Upper lobe of right lung (tissue), 1 donor: ENCODE measurements at regions not wholly inside any gene's neighbourhood (a gene's known extent, or its start where the extent isn't known, plus 50 kb on each side); places are given as distances from the start of the nearest gene placed in this dataset.

Source experiments
- ATAC-seq: fragments of 200-7000 bp; cut with Tn5 transposase; one replicate; pipeline ENCODE4 v1.9.1; 2020; ENCODE audit warnings: mild to moderate bottlenecking, moderate library complexity
- DNase-seq: peaks from one replicate; pipeline ENCODE4 v3.0.0-alpha.2; 2020
- H3K27ac ChIP-seq: fragments of 200-600 bp; one replicate; pipeline ENCODE4 v1.8.0; 2022
- H3K27me3 ChIP-seq: fragments of 200-600 bp; one replicate; pipeline ENCODE4 v1.8.0; 2022; ENCODE audit warnings: mild to moderate bottlenecking
- H3K36me3 ChIP-seq: fragments of 200-600 bp; one replicate; pipeline ENCODE4 v1.8.0; 2022
- H3K4me1 ChIP-seq: fragments of 200-600 bp; one replicate; pipeline ENCODE4 v1.8.0; 2022
- H3K4me3 ChIP-seq: fragments of 200-600 bp; one replicate; pipeline ENCODE4 v1.8.0; 2022; ENCODE audit warnings: mild to moderate bottlenecking
- H3K9me3 ChIP-seq: fragments of 200-600 bp; one replicate; pipeline ENCODE4 v1.8.0; 2022
- CTCF ChIP-seq: fragments of 200-600 bp; IDR thresholded peaks from one replicate; pipeline ENCODE4 v1.8.0; 2022; ENCODE audit warnings: antibody characterized with exemption
- intact Hi-C: fragments of 100-400 bp; cut with DNase I; formaldehyde crosslinking; loops from one replicate; pipeline ENCODE4 v1.11.0; 2022
- donor health status: DM: no; HTN: yes; CAD: no; lungs with severe emphysema.

GRCh38 chr19:31485472-31485871, 136.2 kb upstream of the TSHZ3 start:
- DNase-seq, result no peak
- no peak overlapping the region for H3K4me3 ChIP-seq
- H3K4me1 ChIP-seq, result no peaks in the 10 kb centered on the region
- TF ChIP-seq CTCF, result no peak
- no peaks in the 10 kb centered on the region for H3K36me3 ChIP-seq
- H3K9me3 ChIP-seq, result no peaks in the 10 kb centered on the region
- H3K27me3 ChIP-seq, result no peaks in the 10 kb centered on the region
- no peak for ATAC-seq
- no peak overlapping the region for H3K27ac ChIP-seq
- intact Hi-C loops, result no loop called here

GRCh38 chr19:31491242-31491641, 142.0 kb upstream of the TSHZ3 start:
- Histone ChIP-seq H3K36me3 (no peaks in the 10 kb centered on the region), H3K9me3 (no peaks in the 10 kb centered on the region), H3K27ac (no peak overlapping the region), H3K4me3 (no peak overlapping the region), H3K4me1 (no peaks in the 10 kb centered on the region), H3K27me3 (no peaks in the 10 kb centered on the region)
- DNase-seq (no peak), ATAC-seq (no peak)
- intact Hi-C loops, result no loop called here
- TF ChIP-seq CTCF, result no peak

- no peak for DNase-seq
- no peak for ATAC-seq
- H3K9me3 ChIP-seq, result no peaks in the 10 kb centered on the region
- H3K4me1 ChIP-seq, result no peaks in the 10 kb centered on the region
- no peaks in the 10 kb centered on the region for H3K27me3 ChIP-seq
- TF ChIP-seq CTCF, result no peak
- no peak overlapping the region for H3K4me3 ChIP-seq
- intact Hi-C loops, result no loop called here
- no peaks in the 10 kb centered on the region for H3K36me3 ChIP-seq
- no peak overlapping the region for H3K27ac ChIP-seq
Measured at GRCh38 chr19:31492050-31492449, 142.8 kb upstream of the TSHZ3 start.

GRCh38 chr19:31496076-31496475, 146.8 kb upstream of the TSHZ3 start:
- no peaks in the 10 kb centered on the region for H3K9me3 ChIP-seq
- ATAC-seq (no peak), DNase-seq (no peak)
- H3K4me3 ChIP-seq, result no peak overlapping the region
- intact Hi-C loops, result no loop called here
- no peaks in the 10 kb centered on the region for H3K4me1 ChIP-seq
- no peak overlapping the region for H3K27ac ChIP-seq
- no peaks in the 10 kb centered on the region for H3K36me3 ChIP-seq
- no peaks in the 10 kb centered on the region for H3K27me3 ChIP-seq
- TF ChIP-seq CTCF, result no peak

- H3K36me3 ChIP-seq, result no peaks in the 10 kb centered on the region
- H3K27me3 ChIP-seq, result no peaks in the 10 kb centered on the region
- no peak overlapping the region for H3K4me3 ChIP-seq
- no peak for TF ChIP-seq CTCF
- H3K27ac ChIP-seq, result no peak overlapping the region
- no peaks in the 10 kb centered on the region for H3K9me3 ChIP-seq
- no peak for DNase-seq
- no peak for ATAC-seq
- H3K4me1 ChIP-seq, result no peaks in the 10 kb centered on the region
- intact Hi-C loops, result no loop called here
Measured at GRCh38 chr19:31497709-31498108, 148.5 kb upstream of the TSHZ3 start.

- TF ChIP-seq CTCF, result no peak
- DNase-seq (no peak), ATAC-seq (no peak)
- no peak overlapping the region for H3K27ac ChIP-seq
- H3K4me1 ChIP-seq, result no peaks in the 10 kb centered on the region
- H3K27me3 ChIP-seq, result no peaks in the 10 kb centered on the region
- no peaks in the 10 kb centered on the region for H3K36me3 ChIP-seq
- intact Hi-C loops, result no loop called here
- no peak overlapping the region for H3K4me3 ChIP-seq
- H3K9me3 ChIP-seq, result no peaks in the 10 kb centered on the region
Measured at GRCh38 chr19:31498781-31499180, 149.5 kb upstream of the TSHZ3 start.
